HCT116 (cell line): ENCODE measurements at regions not wholly inside any gene's neighbourhood (a gene's known extent, or its start where the extent isn't known, plus 50 kb on each side); places are given as distances from the start of the nearest gene placed in this dataset.

Source experiments
- ATAC-seq: fragments of 200-7000 bp; cut with Tn5 transposase; 2 replicates; pipeline ENCODE4 v1.9.1; 2020; ENCODE audit warnings: mild to moderate bottlenecking, moderate library complexity
- BruUV-seq: library from RNA; stranded (reverse); fragments of 400-500 nt; replicated peaks from 2 replicates; lab custom pipeline; 2021; lab: Mats Ljungman, UMichigan
- CTCF ChIA-PET: fragments of 300-600 bp; sonication (Branson Sonifier 250); formaldehyde crosslinking; loops from one replicate; lab custom pipeline; 2021; ENCODE audit warnings: antibody characterized with exemption; lab: Charles Lee
- POLR2A ChIA-PET: fragments of 300-600, 350-600 bp; sonication (Branson Sonifier 250); formaldehyde crosslinking; loops from one replicate; lab custom pipeline; 2021; ENCODE audit warnings: antibody characterized with exemption; lab: Charles Lee
- RAD21 ChIA-PET, 2 experiments: fragments of 300-600 bp; sonication (Branson Sonifier 250); formaldehyde crosslinking; loops; one replicate each; lab custom pipeline; 2023; ENCODE audit warnings: low total read pairs in 2 of 2; ENCODE audit not compliant: uncharacterized antibody in 2 of 2, unreplicated experiment in 2 of 2, low non-redundant PET in 1 of 2; lab: Charles Lee
- DNase-seq: peaks from one replicate; pipeline ENCODE4 v3.0.0-alpha.2; 2010; ENCODE audit warnings: low read depth, low spot score
- H2AFZ ChIP-seq: fragments of 200-600 bp; shearing (Covaris generic), sonication (generic); 2 replicates; pipeline ENCODE4 v1.6.1; 2017; ENCODE audit warnings: low read depth, mixed run types, mixed read lengths, antibody characterized with exemption, low read length; ENCODE audit not compliant: poor library complexity, severe bottlenecking
- H3K27ac ChIP-seq: 2 replicates; pipeline ENCODE4 v1.5.1; 2012; ENCODE audit warnings: low read depth, low read length
- H3K27me3 ChIP-seq: fragments of 200-600 bp; sonication (generic); 2 replicates; pipeline ENCODE4 v1.6.1; 2016; ENCODE audit warnings: mixed run types, low read length, mixed read lengths; ENCODE audit not compliant: insufficient read depth
- H3K36me3 ChIP-seq, 2 experiments: fragments of 200-500 bp in 1 of 2; fragments of 200-600 bp in 1 of 2; sonication (Bioruptor generic) in 1 of 2; sonication (generic) in 1 of 2; 2 replicates each; pipeline versions ENCODE4 v1.5.1 to v1.6.1; 2014 to 2016; ENCODE audit warnings: low read length in 2 of 2, inconsistent platforms in 1 of 2, mixed read lengths in 1 of 2, mixed run types in 1 of 2; ENCODE audit not compliant: insufficient read depth in 2 of 2, control insufficient read depth in 1 of 2
- H3K4me1 ChIP-seq, 2 experiments: fragments of 200-600 bp in 1 of 2; sonication (generic) in 1 of 2; 2 replicates each; pipeline versions ENCODE4 v1.5.1 to v1.6.1; 2012 to 2017; ENCODE audit warnings: low read length in 2 of 2, inconsistent platforms in 1 of 2, mild to moderate bottlenecking in 1 of 2, mixed read lengths in 1 of 2, mixed run types in 1 of 2, moderate library complexity in 1 of 2; ENCODE audit not compliant: insufficient read depth in 2 of 2, control insufficient read depth in 1 of 2
- H3K4me2 ChIP-seq: fragments of 200-600 bp; sonication (generic); 2 replicates; pipeline ENCODE4 v1.6.1; 2017; ENCODE audit warnings: mixed run types, low read length, mixed read lengths
- H3K4me3 ChIP-seq, 2 experiments: fragments of 200-600 bp in 1 of 2; sonication (generic) in 1 of 2; replicated peaks in 1 of 2; 2 replicates each; pipeline ENCODE4 v1.5.1; 2011 to 2016; ENCODE audit warnings: low read length in 2 of 2, control low read depth in 1 of 2, low read depth in 1 of 2, mild to moderate bottlenecking in 1 of 2, mixed read lengths in 1 of 2, mixed run types in 1 of 2
- H3K79me2 ChIP-seq: fragments of 200-600 bp; sonication (generic); 2 replicates; pipeline ENCODE4 v1.6.1; 2017; ENCODE audit warnings: mild to moderate bottlenecking, mixed run types, low read length, moderate library complexity, mixed read lengths; ENCODE audit not compliant: insufficient read depth
- H3K9ac ChIP-seq: fragments of 200-600 bp; sonication (generic); 2 replicates; pipeline ENCODE4 v1.6.1; 2016; ENCODE audit warnings: low read length, mixed read lengths
- H3K9me2 ChIP-seq: fragments of 200-600 bp; sonication (generic), shearing (Covaris generic); 2 replicates; pipeline ENCODE4 v1.6.1; 2017; ENCODE audit warnings: mixed run types, mild to moderate bottlenecking, moderate library complexity; ENCODE audit not compliant: insufficient read depth
- H3K9me3 ChIP-seq, 2 experiments: fragments of 200-500 bp in 1 of 2; fragments of 200-600 bp in 1 of 2; sonication (Bioruptor generic) in 1 of 2; sonication (generic) in 1 of 2; 2 replicates each; pipeline ENCODE4 v1.6.1; 2014 to 2017; ENCODE audit warnings: low read length in 2 of 2, mixed read lengths in 2 of 2, inconsistent platforms in 1 of 2, low read depth in 1 of 2, mild to moderate bottlenecking in 1 of 2, mixed run types in 1 of 2, moderate library complexity in 1 of 2; ENCODE audit not compliant: control insufficient read depth in 1 of 2, insufficient read depth in 1 of 2
- H4K20me1 ChIP-seq: fragments of 200-600 bp; sonication (generic), shearing (Covaris generic); 2 replicates; pipeline ENCODE4 v1.6.1; 2017; ENCODE audit warnings: mixed run types, mild to moderate bottlenecking, moderate library complexity; ENCODE audit not compliant: insufficient read depth
- ATF3 ChIP-seq: IDR thresholded peaks from 2 replicates; pipeline ENCODE4 v1.6.1; 2012
- CBX3 ChIP-seq: IDR thresholded peaks from 2 replicates; pipeline ENCODE4 v1.6.1; 2012; ENCODE audit warnings: low read depth
- CEBPB ChIP-seq: IDR thresholded peaks from 2 replicates; pipeline ENCODE4 v1.6.1; 2012; ENCODE audit warnings: low read depth
- CTCF ChIP-seq, 3 experiments: fragments of 200-600 bp in 1 of 3; sonication (generic) in 1 of 3; IDR thresholded peaks in 2 of 3; conservative IDR thresholded peaks in 1 of 3; 2 replicates each; pipeline ENCODE4 v1.5.1; 2012 to 2017; ENCODE audit warnings: low read depth in 2 of 3, low read length in 2 of 3, antibody characterized with exemption in 1 of 3, borderline replicate concordance in 1 of 3, control low read depth in 1 of 3, mild to moderate bottlenecking in 1 of 3, mixed read lengths in 1 of 3, mixed run types in 1 of 3, moderate library complexity in 1 of 3; ENCODE audit not compliant: insufficient read depth in 1 of 3
- EGR1 ChIP-seq: IDR thresholded peaks from 2 replicates; pipeline ENCODE4 v1.6.1; 2012; ENCODE audit warnings: low read depth
- ELF1 ChIP-seq: IDR thresholded peaks from 2 replicates; pipeline ENCODE4 v1.6.1; 2012; ENCODE audit warnings: low read depth, borderline replicate concordance
- EZH2phosphoT487 ChIP-seq: fragments of 200-600 bp; IDR thresholded peaks from 2 replicates; pipeline ENCODE4 v1.6.1; 2018; ENCODE audit warnings: antibody characterized with exemption, borderline replicate concordance
- FOSL1 ChIP-seq: IDR thresholded peaks from 2 replicates; pipeline ENCODE4 v1.6.1; 2012; ENCODE audit warnings: low read depth
- JUND ChIP-seq: IDR thresholded peaks from 2 replicates; pipeline ENCODE4 v1.6.1; 2012
- POLR2A ChIP-seq: IDR thresholded peaks from 2 replicates; pipeline ENCODE4 v1.7.0; 2011; ENCODE audit warnings: borderline replicate concordance; ENCODE audit not compliant: insufficient read depth, insufficient read length; ENCODE audit errors: extremely low read depth
- POLR2AphosphoS5 ChIP-seq: IDR thresholded peaks from 2 replicates; pipeline ENCODE4 v1.6.1; 2011; ENCODE audit warnings: mild to moderate bottlenecking, low read depth, low read length, moderate library complexity
- RAD21 ChIP-seq: IDR thresholded peaks from 2 replicates; pipeline ENCODE4 v1.6.1; 2012; ENCODE audit warnings: low read depth, mild to moderate bottlenecking
- SIN3A ChIP-seq: IDR thresholded peaks from 2 replicates; pipeline ENCODE4 v1.6.1; 2012; ENCODE audit warnings: low read depth
- SP1 ChIP-seq: IDR thresholded peaks from 2 replicates; pipeline ENCODE4 v1.6.1; 2012; ENCODE audit warnings: low read depth
- SRF ChIP-seq: IDR thresholded peaks from 2 replicates; pipeline ENCODE4 v1.6.1; 2012; ENCODE audit warnings: low read depth
- YY1 ChIP-seq: IDR thresholded peaks from 2 replicates; pipeline ENCODE4 v1.6.1; 2011; ENCODE audit warnings: low read length, low read depth, moderate library complexity, mild to moderate bottlenecking; ENCODE audit not compliant: insufficient replicate concordance; ENCODE audit errors: extremely low read depth
- ZNF274 ChIP-seq: fragments of 200-500 bp; sonication (Bioruptor generic); IDR thresholded peaks from 2 replicates; pipeline ENCODE4 v1.6.1; 2014; ENCODE audit warnings: mild to moderate bottlenecking, low read depth, low read length, inconsistent platforms
- intact Hi-C: fragments of 100-400 bp; cut with micrococcal nuclease; formaldehyde crosslinking; loops from 2 replicates; pipeline ENCODE4 v1.10.0; 2022
- TF ChIP-seq, protein P1 (sequence below): IDR thresholded peaks from 2 replicates; pipeline ENCODE4 v1.6.1; 2012; ENCODE audit warnings: low read depth
- TF ChIP-seq, protein P2 (sequence below): IDR thresholded peaks from 2 replicates; pipeline ENCODE4 v1.6.1; 2012

DNA sequence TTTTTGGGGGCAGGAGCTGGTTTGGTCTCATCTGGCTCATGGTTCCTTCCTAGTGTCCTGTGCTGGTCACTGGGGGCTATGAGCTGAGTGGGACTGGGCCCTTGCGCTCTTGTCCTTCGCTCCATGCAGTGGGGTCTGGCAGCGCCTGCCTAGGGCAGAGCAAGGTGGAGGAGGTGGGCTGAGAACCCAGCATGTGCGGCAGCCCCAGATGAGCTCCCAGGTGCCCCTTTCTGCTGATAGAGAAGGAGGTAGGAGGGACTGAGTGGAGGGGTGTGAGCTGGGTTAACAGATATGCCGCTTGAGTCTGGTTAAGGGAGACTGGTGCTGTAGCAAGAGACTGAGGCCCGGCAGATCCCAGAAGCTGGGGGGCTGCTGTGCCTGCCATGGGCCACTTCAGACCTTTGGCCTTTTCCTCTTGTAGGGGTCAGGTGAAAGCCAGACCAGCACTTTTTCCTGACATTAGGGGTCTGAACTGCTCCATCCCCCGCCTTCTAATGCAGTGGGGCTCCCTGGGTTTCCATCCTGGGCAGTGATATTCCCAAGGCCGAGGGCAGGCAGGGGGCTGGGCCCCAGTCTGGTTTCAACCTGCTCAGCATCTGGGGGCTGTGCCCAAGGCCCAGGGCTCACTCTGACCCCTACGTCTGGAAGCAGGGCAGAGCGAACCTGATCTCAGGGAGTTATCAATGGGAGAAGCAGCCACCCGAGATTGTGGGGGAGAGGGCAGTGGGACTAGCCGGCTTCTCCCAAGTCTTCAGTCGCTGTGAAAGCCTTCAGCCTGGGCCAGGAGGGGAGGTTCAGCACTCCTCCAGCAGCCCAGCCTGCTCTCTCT lies 62.9 kb upstream of the PRR23C start:
- Histone ChIP-seq H3K79me2 (no peaks in the 10 kb centered on the region), H3K9me2 (no peaks in the 10 kb centered on the region), H4K20me1 (no peaks in the 10 kb centered on the region), H3K4me3 (no peak overlapping the region), H3K9me3 (no peaks in the 10 kb centered on the region), H3K36me3 (no peaks in the 10 kb centered on the region), H3K4me2 (no peak overlapping the region), H3K4me1 (peaks cover 8 to 12% of the 10 kb centered on the region in 2 experiments; a peak in 3 of 4 replicates), H3K27me3 (no peaks in the 10 kb centered on the region), H3K9ac (no peak overlapping the region), H3K27ac (no peak overlapping the region), H2AFZ (no peak overlapping the region)
- ATAC-seq: no peak
- no peak for DNase-seq
- ChIA-PET CTCF (no interaction called here), POLR2A (no interaction called here), RAD21 (no interaction called here)
- BruUV-seq: no TSS peak
- TF ChIP-seq, protein P1, sequence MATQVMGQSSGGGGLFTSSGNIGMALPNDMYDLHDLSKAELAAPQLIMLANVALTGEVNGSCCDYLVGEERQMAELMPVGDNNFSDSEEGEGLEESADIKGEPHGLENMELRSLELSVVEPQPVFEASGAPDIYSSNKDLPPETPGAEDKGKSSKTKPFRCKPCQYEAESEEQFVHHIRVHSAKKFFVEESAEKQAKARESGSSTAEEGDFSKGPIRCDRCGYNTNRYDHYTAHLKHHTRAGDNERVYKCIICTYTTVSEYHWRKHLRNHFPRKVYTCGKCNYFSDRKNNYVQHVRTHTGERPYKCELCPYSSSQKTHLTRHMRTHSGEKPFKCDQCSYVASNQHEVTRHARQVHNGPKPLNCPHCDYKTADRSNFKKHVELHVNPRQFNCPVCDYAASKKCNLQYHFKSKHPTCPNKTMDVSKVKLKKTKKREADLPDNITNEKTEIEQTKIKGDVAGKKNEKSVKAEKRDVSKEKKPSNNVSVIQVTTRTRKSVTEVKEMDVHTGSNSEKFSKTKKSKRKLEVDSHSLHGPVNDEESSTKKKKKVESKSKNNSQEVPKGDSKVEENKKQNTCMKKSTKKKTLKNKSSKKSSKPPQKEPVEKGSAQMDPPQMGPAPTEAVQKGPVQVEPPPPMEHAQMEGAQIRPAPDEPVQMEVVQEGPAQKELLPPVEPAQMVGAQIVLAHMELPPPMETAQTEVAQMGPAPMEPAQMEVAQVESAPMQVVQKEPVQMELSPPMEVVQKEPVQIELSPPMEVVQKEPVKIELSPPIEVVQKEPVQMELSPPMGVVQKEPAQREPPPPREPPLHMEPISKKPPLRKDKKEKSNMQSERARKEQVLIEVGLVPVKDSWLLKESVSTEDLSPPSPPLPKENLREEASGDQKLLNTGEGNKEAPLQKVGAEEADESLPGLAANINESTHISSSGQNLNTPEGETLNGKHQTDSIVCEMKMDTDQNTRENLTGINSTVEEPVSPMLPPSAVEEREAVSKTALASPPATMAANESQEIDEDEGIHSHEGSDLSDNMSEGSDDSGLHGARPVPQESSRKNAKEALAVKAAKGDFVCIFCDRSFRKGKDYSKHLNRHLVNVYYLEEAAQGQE: no peak
- TF ChIP-seq RAD21: no peak
- no peak for TF ChIP-seq POLR2A
- no peak for TF ChIP-seq CTCF (IDR thresholded peaks at IDR 0.05 in 2 of 3, conservative IDR thresholded peaks at IDR 0.05 in 1 of 3; ENCODE audit: borderline replicate concordance in 1 of 3, insufficient read depth in 1 of 3, low read depth in 2 of 3, low read length in 2 of 3)
- no peak for TF ChIP-seq SIN3A
- no peak for TF ChIP-seq ATF3
- TF ChIP-seq, protein P2, sequence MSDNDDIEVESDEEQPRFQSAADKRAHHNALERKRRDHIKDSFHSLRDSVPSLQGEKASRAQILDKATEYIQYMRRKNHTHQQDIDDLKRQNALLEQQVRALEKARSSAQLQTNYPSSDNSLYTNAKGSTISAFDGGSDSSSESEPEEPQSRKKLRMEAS: no peak
- TF ChIP-seq POLR2AphosphoS5: no peak
- TF ChIP-seq YY1: no peak
- TF ChIP-seq SP1: no peak
- TF ChIP-seq CBX3: no peak
- no peak for TF ChIP-seq JUND
- no peak for TF ChIP-seq EGR1
- no peak for TF ChIP-seq ELF1
- TF ChIP-seq CEBPB: no peak
- no peak for TF ChIP-seq SRF
- TF ChIP-seq EZH2phosphoT487: no peak
- no peak for TF ChIP-seq FOSL1
- TF ChIP-seq ZNF274: no peak
- intact Hi-C loops: no loop called here
